HG02840 (cell line): ENCODE measurements at regions not wholly inside any gene's neighbourhood (a gene's known extent, or its start where the extent isn't known, plus 50 kb on each side); places are given as distances from the start of the nearest gene placed in this dataset.

Experiments used
- ATAC-seq: cut with Tn5 transposase; IDR thresholded peaks from one replicate; pipeline ENCODE4 v1.9.1; 2021; ENCODE audit warnings: mild to moderate bottlenecking, moderate library complexity, moderate number of reproducible peaks; ENCODE audit not compliant: unreplicated experiment, low FRiP score

GRCh38 chr14:84541018-84541417 is 988.9 kb upstream of the FLRT2 start:
- ATAC-seq, result no peak

- no peak for ATAC-seq
Measured at GRCh38 chr14:84543859-84544258, 986.1 kb upstream of the FLRT2 start.

- no peak for ATAC-seq
Measured at GRCh38 chr14:84544486-84545131, 985.3 kb upstream of the FLRT2 start.

GRCh38 chr14:84546236-84546635 is 983.7 kb upstream of the FLRT2 start:
- ATAC-seq, result no peak

- no peak for ATAC-seq
Measured at GRCh38 chr14:84554136-84554535, 975.8 kb upstream of the FLRT2 start.

- ATAC-seq, result no peak
Measured at GRCh38 chr14:84555493-84555892, 974.5 kb upstream of the FLRT2 start.

- ATAC-seq, result no peak
Measured at GRCh38 chr14:84566109-84566508, 963.8 kb upstream of the FLRT2 start.

GRCh38 chr14:84575681-84576080 is 954.3 kb upstream of the FLRT2 start:
- no peak for ATAC-seq

- no peak for ATAC-seq
Measured at GRCh38 chr14:84579292-84579691, 950.7 kb upstream of the FLRT2 start.

GRCh38 chr14:84581041-84581440 is 948.9 kb upstream of the FLRT2 start:
- no peak for ATAC-seq

- ATAC-seq, result no peak
Measured at GRCh38 chr14:84584511-84584910, 945.4 kb upstream of the FLRT2 start.

GRCh38 chr14:84591827-84592445 is 938.0 kb upstream of the FLRT2 start:
- no peak for ATAC-seq

GRCh38 chr14:84592770-84593169 is 937.2 kb upstream of the FLRT2 start:
- ATAC-seq, result no peak

GRCh38 chr14:84610086-84610485 is 919.9 kb upstream of the FLRT2 start:
- no peak for ATAC-seq

GRCh38 chr14:84622357-84622756 is 907.6 kb upstream of the FLRT2 start:
- ATAC-seq, result no peak

GRCh38 chr14:84643446-84643845 is 886.5 kb upstream of the FLRT2 start:
- ATAC-seq, result no peak

- ATAC-seq, result no peak
Measured at GRCh38 chr14:84646786-84647500, 883.0 kb upstream of the FLRT2 start.

GRCh38 chr14:84655014-84655413 is 874.9 kb upstream of the FLRT2 start:
- ATAC-seq, result no peak

- ATAC-seq, result no peak
Measured at GRCh38 chr14:84657911-84658310, 872.0 kb upstream of the FLRT2 start.

GRCh38 chr14:84670796-84671195 is 859.1 kb upstream of the FLRT2 start:
- no peak for ATAC-seq

GRCh38 chr14:84671776-84672175 is 858.2 kb upstream of the FLRT2 start:
- no peak for ATAC-seq

GRCh38 chr14:84674636-84675035 is 855.3 kb upstream of the FLRT2 start:
- no peak for ATAC-seq
